DMS153 treated with DMSO at 0.1 percent for 48 hours (cell line): ENCODE measurements at regions not wholly inside any gene's neighbourhood (a gene's known extent, or its start where the extent isn't known, plus 50 kb on each side); places are given as distances from the start of the nearest gene placed in this dataset.
"Not testable (repeated sequence)": the region's sequence is repeated elsewhere in the genome, so short reads cannot be mapped to it uniquely, and the experiment has no call there.

Source experiments
- DNase-seq: peaks from one replicate; lab custom pipeline; 2025; ENCODE audit not compliant: unreplicated experiment; lab: John Stamatoyannopoulos, UW

DNA sequence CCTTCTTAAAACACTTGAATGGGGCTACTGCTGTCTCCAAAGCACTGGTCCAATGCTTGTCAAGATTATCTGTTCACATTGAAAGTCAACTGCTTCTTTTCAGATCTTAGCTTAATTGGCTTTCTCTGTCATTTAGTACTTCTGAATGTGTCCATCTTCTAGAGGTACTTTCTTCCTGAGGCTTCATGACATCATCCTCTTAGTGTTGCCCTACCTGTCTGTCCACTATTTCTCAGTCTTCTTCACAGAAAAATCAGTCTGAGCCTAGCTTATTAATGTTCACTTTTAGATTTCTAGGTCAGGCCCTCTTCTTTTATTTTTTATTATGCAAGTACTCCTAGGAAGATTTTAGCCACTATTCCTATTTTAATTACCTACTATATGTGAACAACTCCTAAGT is 899.9 kb downstream of the DTWD2 start:
- no peak for DNase-seq

DNA sequence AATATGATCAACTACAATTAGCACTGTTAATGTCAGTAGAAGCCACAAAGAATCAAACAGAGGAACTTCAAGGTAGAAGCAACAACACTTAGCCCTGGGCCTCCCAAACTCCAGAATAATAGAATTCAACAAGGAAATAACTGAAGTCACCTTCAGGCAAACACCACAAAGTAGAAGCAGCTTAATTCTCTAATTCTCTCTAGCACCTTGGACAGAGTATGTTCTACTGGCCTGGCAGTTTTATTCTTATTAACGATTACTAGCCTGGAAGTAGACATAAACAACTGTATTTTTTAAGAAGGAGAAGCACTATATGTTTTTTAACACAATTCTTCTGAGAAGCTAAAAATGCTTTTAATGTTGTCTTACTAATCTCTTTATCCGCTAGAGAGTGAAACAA is 911.9 kb downstream of the DTWD2 start:
- no peak for DNase-seq

DNA sequence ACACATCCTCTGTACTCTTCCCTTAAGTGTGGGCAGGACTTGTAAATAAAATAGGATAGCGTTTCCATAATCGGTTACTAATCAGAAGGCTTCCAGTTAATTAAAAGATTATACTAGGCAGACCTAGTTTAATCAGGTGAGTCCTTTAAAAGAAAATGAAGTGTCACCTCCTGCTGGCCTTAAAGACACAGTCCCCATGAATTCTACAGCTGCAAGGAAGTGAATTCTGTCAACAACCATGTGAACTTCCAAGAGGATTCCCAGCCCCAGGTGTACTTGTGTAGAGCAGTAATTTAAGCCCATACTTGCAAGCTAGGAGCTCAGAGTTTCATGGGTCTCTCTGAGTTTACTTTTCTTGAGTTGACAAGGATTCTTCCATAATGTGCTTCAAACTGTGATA is 918.3 kb downstream of the DTWD2 start:
- no peak for DNase-seq

DNA sequence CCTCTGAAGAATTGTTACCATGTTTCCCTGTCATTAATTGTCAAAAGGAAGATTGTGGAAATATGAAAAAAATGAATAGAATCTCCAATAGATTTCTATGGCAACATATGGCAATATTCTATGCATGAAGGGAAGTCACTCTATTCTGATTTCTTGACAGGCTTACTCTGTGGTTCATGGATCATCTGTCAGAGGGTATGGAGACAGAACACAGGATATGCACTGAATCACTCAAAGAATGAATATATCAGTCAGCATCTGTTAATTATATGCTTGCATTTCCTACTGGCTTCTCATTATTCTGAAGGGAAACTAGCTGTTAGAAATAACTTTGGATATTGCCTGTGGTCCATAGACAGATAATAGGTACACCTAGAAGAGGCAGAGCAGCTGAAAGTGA is 918.9 kb downstream of the DTWD2 start:
- no peak for DNase-seq

DNA sequence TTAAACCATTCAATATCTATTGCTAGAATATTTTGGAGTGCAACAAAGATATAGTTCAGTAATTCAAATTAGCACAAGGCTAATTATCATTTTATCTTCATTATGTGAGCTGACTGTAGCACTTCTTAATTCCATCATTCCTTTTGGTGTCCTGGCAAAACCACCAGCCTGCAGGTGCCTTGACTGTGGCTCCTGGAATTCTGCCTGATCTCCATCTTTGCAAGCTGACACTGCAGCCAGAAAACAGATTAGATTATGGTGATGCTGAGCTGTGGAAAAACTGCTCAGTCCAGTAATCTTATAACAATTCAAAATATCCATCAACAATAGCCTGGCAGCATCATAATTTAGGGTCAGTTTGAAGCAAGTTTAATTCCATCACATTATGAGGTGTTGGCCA is 919.5 kb downstream of the DTWD2 start:
- DNase-seq = no peak

DNA sequence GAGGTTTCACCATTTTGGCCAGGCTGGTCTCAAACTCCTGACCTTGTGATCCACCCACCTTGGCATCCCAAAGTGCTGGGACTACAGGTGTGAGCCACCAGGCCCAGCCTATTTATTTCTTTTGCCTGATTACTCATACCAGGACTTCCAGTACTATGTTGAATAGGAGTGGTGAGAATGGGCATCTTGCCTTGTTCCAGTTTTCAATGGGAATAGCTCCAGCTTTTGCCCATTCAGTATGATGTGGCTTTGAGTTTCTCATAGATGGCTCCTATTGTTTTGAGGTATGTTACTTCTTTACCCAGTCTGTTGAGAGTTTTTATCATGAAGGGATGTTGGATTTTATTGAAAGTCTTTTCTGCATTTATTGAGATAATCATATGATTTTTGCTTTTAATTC is 924.5 kb downstream of the DTWD2 start:
- DNase-seq = not testable (repeated sequence)

DNA sequence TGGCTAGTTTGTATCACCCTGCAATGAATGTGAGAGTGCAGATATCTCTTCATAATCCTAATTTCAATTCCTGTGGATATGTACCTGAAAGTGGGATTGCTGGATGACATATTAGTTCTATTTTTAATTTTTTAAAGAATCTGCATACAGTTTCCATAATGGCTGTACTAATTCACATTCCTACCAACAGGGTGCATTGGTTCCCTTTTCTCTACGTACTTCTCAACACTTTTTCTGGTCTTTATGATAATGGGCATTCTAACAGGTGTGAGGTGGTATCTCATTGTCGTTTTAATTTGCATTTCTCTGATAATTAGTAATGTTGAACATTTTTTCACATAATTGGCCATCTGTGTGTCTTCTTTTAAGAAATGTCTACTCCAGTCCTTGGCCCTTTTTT is 927.5 kb downstream of the DTWD2 start:
- DNase-seq = no peak

DNA sequence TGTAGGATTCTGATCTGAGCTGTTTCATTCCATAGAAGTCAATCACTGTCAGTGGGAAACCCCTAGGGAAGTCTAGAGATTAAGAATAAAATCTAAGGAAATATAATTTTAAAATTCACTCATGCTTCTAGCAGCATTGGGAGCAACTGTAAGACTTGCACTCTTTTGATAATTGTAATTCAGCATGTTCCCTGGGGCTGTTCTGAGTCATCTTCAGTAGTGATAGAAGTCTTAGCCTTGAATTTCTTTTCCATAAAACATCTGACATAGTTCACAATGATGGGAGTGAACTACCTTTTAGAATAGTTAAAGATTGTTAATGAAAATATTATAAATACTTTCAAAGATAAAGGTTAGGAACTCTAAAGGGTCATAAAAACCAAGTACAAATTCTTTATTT is 935.8 kb downstream of the DTWD2 start:
- DNase-seq = no peak

DNA sequence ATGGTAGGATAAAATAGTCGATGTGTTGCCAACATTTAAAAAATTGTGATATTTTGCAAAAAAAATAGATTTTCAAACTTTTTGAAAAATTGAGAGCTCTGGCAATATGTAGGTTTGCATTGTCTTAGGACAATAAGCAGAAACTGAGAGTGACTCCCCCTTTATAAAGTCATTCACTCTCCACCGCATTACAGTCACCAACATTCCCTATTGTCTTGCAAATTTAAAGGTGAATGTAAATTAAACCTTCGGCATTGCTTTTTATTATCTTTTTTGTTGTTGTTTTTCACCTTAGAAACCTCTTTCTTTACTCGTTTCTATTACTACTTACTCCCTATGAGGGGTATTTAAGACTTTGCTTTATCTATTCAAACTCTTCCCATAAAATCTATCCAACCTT is 944.2 kb downstream of the DTWD2 start:
- no peak for DNase-seq

DNA sequence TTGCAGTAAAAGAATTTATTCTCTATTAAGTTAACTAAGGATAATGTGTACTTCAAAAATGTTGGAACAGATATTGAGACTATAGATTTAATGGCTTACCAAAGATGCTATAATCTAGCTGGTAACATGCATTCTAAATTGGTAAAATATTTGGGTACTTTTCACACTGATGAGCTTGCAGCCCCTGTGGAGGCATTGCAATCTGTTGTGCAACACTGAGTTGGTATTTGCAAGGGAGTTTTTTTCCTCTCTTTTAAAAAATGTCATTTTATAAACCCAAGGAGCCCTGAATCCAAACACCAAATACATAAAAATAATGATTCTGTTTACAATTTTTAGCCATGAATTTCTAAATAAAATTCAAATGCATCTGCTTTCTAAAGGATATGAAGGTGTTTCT is 944.8 kb downstream of the DTWD2 start:
- no peak for DNase-seq

DNA sequence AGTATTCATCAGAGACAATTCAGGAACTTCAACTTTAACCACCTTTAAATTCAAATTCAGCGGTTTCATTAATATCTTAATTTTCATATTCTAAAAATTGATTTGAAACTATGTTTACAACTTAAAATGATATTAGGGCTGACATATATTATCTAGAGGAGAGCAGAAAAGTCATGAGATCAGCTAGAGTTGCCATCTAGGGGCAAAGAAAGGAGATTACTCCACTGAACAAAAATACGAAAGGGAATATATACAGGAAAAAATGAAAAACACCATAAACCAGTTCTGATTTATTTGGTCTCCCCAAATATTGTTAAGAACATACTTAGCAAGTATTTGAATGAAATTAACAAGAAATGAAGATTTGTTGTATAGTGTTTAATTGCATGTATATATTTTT is 946.3 kb downstream of the DTWD2 start:
- no peak for DNase-seq

DNA sequence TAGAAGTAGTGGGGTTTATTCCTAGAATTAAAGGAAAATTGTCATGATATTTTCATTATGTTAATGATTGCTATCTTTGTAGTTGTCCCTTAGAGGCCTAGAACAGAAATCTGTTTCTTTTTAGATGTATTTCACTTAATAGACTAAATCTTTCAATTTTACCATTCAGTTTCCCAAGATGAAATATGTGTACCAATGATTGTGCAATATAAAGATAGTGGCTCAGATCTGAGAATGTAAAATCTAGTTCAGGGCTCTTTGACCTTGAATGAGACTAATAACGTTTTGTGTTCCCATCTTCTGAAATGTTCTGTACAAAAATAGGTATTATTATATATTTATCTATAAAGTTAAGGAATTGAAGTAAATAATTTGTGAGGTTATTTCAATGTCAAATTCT is 947.9 kb downstream of the DTWD2 start:
- no peak for DNase-seq

DNA sequence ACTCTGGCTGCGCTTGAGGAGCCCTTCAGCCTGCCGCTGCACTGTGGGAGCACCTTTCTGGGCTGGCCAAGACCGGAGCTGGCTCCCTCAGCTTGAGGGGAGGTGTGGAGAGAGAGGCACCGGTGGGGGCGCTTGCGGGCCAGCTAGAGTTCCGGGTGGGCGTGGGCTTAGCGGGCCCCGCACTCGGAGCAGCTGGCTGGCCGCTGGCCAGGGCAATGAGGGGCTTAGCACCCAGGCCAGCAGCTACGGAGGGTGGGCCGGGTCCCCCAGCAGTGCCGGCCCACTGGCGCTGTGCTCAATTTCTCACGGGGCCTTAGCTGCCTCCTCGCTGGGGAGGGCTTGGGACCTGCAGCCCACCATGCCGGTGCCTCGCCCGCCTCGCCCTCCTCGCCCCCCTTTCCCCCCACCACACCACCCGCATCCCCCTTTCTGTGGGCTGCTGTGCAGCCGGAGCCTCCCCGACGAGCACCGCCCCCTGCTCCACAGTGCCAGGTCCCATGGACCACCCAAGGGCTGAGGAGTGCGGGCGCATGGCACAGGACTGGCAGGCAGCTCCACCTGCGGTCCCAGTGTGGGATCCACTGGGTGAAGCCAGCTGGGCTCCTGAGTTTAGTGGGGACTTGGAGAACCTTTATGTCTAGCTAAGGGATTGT is 954.5 kb downstream of the DTWD2 start:
- no peak for DNase-seq

DNA sequence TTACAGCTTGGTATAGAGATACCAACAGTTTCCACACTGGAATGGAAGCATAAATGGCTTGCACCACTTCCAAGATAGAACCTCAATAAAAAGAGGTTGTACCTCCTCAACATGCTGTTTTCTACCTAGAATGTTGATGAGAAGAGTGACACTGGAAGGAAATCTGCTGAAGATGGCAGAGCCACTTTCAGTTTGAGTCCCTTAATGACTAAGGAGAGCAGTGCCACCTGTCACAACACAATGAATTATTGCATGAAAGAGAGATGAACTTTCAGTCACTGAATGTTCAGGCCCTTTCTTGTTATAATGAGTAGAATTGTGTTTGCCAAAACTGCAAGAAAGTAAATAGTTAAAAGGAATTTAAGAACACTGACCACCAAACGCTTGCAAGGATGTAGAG is 958.5 kb downstream of the DTWD2 start:
- DNase-seq = no peak

DNA sequence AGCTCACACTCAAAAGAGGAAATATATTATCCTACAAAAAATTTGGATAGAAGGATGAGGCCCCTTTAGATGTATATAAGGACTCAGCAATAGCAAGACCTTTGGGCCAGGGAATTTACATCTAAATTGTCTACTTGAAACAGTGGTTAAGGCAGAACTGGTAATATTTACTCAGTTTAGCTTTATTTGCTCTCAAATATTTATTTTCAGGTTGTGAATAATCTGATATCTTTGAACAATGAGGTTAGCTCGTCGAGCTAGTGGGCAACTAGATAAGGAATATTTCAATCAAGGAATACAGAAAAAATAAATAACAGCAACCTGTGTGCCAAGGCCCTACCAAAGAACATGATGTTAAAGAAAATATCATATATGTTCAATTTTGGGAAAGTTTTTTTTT is 966.3 kb downstream of the DTWD2 start:
- DNase-seq = no peak

DNA sequence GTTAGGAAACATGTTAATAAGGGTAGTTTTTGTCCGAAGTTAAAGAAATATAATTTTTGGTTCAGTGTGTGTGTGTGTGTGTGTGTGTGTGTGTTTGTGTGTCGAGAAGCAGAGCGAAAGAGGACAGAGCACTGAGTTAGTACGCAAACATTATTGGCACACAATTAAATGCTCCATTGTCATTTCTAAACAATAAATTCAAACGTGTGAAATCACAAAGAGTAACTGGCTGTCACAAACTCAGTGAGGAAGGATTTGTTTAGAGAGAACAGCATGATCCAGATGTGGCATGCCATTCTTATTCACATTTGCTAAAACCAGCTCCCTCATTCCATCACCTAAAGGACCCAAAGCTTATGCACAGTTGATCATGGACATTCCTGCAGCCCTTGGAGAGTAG is 970.8 kb downstream of the DTWD2 start:
- no peak for DNase-seq

DNA sequence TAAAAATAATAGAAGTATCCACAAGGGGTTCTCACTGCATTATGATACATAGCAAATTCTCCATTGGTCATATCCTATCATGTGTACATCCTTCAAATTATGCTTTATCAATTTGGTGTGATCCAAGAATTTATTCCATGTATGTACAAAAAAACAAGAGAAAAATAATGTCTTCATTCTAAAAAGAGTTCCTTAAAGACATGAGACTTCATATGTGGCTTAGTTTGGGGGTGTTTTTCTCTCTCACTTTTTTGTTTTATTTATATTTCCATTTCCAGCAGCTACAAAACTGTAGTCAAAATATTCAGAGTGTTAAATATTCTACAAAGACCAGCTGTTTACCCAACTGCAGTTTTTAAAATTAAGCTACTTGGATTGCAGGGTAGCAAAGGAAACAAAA is 972.0 kb downstream of the DTWD2 start:
- no peak for DNase-seq

DNA sequence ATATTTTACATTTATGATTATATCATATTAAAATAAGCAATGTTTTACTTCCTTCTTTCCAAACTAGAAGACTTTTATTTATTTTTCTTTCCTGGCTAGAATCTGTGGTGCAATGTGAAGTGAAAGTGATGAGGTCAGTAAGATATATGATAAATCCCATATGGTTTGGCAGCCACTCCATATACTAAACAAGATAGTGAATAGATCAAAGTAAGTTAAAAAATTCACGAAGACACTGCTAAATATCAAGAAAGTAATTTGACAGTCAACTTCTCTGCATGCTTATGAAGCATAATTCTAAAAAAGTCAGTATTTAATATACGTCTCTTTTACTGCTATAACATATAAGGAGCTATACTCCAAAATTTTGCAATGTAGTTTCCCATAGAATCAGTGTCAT is 972.8 kb downstream of the DTWD2 start:
- no peak for DNase-seq

DNA sequence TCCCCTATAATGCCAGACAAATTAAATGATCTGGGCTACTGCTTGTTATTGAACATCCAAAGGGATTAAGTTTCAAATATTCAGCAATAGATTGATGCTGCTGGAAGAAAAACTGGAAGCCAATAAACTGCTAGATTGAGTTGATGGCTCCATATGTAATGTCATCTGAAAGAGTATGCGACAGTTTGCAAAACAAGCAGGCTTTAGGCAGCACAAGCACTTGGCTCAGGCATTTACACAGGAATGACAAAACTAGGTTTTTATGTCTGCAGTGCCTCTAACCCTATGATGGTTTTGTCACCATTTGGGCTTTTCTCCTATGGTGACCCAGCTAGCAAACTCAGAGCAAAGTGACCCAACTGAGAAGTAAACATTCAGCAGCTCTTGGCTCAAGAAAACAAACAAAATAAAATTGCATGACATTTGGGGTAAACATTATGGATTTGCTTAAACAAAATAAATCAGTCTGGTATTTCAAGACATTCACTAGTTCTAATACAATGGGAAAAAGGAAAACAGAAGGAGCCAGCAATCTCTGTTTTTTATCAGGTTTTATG is 978.5 kb downstream of the DTWD2 start:
- DNase-seq = no peak

DNA sequence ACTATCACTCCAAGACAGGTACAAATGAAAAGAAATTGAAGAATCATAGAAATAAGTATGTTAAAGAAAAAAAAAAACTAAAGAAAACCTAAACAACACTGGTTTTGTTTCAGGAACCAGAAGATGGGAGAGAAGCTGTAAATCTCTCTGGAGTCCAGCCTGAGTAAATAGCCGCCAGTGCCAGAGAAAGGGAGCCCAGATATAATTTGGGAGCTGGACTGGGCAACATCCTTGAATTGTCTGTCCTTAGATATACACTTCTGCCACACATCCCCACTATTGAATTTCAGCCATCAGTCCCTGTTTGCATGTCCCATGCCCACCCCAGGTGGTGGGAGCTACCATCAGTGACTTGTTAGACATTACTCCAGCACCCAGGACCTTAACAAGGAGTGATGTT is 979.6 kb downstream of the DTWD2 start:
- DNase-seq = no peak

DNA sequence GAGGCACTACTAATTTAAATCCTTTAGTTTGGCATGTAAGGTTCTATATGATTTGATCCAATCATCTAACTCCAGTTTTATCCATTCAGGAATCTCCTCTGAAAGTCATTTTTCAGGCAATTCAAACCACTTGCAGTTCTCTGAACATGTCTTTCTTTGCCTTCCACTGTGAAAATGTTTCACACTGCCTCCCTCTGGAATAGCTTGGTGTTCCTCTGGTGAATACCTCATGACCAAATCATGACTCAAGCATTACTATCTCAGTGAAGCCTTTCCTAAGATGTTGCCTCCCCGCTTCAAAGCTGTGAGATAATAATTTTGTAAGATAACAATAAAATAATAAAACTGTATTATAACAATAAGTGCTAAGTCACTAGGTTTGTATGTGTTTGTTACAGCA is 981.1 kb downstream of the DTWD2 start:
- no peak for DNase-seq

DNA sequence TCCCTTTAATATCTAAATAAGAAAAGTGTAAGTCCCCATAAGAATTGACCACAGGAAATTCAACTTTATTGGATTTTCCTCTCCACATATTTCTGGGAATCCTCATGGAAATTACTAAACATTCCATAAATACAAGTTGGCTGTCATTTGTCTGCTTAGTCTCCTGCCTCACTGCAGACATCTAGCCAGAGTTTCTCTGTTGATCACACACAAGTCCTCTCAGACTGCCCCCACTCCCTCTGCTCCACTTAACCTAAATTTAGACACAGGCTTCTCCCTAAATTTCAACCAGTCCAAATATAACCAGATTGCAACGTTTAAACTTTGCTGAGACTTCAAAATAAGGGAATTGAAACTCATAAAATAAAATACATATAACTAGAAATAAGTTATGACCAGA is 982.1 kb downstream of the DTWD2 start:
- DNase-seq = no peak

DNA sequence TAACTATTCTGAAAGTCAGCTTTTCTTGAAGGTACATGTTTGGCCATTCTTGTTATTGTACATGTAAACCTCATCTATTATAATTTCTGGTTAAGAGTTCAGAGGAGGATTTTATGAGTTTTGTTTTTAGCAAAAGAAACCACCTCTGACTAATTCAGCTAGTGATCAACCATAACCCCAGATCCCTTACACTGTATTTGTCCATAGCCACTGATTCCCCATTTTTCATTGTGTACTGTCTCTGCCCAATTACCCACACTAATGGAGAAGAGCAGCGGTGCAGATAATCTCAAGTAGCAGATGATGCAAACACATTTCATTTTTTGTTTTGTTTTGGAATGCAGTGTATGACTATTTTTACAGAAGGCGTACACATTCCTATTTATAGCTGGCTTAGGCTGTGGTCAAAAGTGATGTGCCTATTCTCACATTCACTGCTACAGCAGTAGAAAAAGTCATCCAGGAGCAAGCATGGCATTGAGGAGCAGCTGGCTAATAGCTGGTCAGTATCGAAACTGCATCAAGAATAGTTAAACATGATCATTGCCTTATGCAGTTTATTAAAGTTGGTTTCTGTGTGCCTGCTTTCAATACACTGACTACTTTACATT is 988.3 kb downstream of the DTWD2 start:
- DNase-seq = no peak
